ENCODE measurements at regions not wholly inside any gene's neighbourhood (a gene's known extent, or its start where the extent isn't known, plus 50 kb on each side); places are given as distances from the start of the nearest gene placed in this dataset.

- Histone ChIP-seq H3K9ac (ENCODE audit: insufficient read depth, low read length) (no peak overlapping the region), H3K4me1 (ENCODE audit: control insufficient read depth, extremely low read depth, insufficient read depth, low read length) (no peaks in the 10 kb centered on the region), H3K4me2 (ENCODE audit: extremely low read depth, insufficient read depth, low read length) (no peak overlapping the region), H2AFZ (ENCODE audit: low read length) (no peak overlapping the region), H3K27me3 (ENCODE audit: control insufficient read depth, insufficient read depth, low read length) (no peaks in the 10 kb centered on the region), H3K27ac (ENCODE audit: insufficient read depth, low read length) (no peak overlapping the region), H3K36me3 (ENCODE audit: control insufficient read depth, insufficient read depth, low read length) (no peaks in the 10 kb centered on the region), H4K20me1 (ENCODE audit: control insufficient read depth, extremely low read depth, insufficient read depth, low read length) (no peaks in the 10 kb centered on the region), H3K9me3 (ENCODE audit: control insufficient read depth, insufficient read depth, low read depth, low read length) (no peaks in the 10 kb centered on the region), H3K4me3 (replicated peaks in 1 of 4; ENCODE audit: control extremely low read depth in 1 of 4, insufficient read depth in 1 of 4, low read depth in 3 of 4, low read length in 4 of 4) (no peak overlapping the region), H3K79me2 (ENCODE audit: control insufficient read depth, insufficient read depth, low read length) (no peaks in the 10 kb centered on the region)
- DNase-seq (ENCODE audit: low read depth in 2 of 2) = no peak
- TF ChIP-seq EZH2 (IDR thresholded peaks at IDR 0.05; ENCODE audit: low read length, missing control alignments) (no peak), CTCF (conservative IDR thresholded peaks at IDR 0.05 in 1 of 2, IDR thresholded peaks at IDR 0.05 in 1 of 2; ENCODE audit: low read depth in 1 of 2, low read length in 2 of 2) (no peak)
Measured at GRCh38 chr20:52434453-52434852, 242.9 kb upstream of the ZFP64 start.

DNA sequence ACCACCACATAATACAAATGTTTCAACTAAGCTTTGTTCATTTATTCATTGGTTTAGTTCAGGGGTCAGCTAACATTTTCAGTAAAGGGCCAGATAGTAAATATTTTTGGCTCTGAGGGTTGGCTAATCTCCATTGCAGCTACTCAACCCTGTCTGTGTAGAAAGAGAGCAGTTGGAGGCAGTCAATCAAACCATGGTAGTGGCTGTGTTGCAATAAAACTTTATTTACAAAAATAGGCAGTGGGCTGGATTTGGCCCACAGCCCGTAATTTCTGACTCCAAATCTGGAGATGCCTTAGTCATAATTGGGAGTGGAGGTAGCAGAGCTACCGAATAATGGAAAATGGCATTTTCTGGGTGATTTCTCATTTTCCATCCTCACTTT is 242.5 kb upstream of the ZFP64 start:
- no peak overlapping the region for H3K27ac ChIP-seq (ENCODE audit: insufficient read depth, low read length)

GRCh38 chr20:52433326-52434040 is 241.9 kb upstream of the ZFP64 start:
- TF ChIP-seq EZH2 (IDR thresholded peaks at IDR 0.05; ENCODE audit: low read length, missing control alignments) = no peak
- TF ChIP-seq CTCF (conservative IDR thresholded peaks at IDR 0.05 in 1 of 2, IDR thresholded peaks at IDR 0.05 in 1 of 2; ENCODE audit: low read depth in 1 of 2, low read length in 2 of 2) = no peak
- Histone ChIP-seq H2AFZ (ENCODE audit: low read length) (no peak overlapping the region), H3K36me3 (ENCODE audit: control insufficient read depth, insufficient read depth, low read length) (no peaks in the 10 kb centered on the region), H3K4me2 (ENCODE audit: extremely low read depth, insufficient read depth, low read length) (no peak overlapping the region), H3K4me1 (ENCODE audit: control insufficient read depth, extremely low read depth, insufficient read depth, low read length) (no peaks in the 10 kb centered on the region), H4K20me1 (ENCODE audit: control insufficient read depth, extremely low read depth, insufficient read depth, low read length) (no peaks in the 10 kb centered on the region), H3K27me3 (ENCODE audit: control insufficient read depth, insufficient read depth, low read length) (no peaks in the 10 kb centered on the region), H3K27ac (ENCODE audit: insufficient read depth, low read length) (no peak overlapping the region), H3K79me2 (ENCODE audit: control insufficient read depth, insufficient read depth, low read length) (no peaks in the 10 kb centered on the region), H3K9ac (ENCODE audit: insufficient read depth, low read length) (no peak overlapping the region), H3K9me3 (ENCODE audit: control insufficient read depth, insufficient read depth, low read depth, low read length) (no peaks in the 10 kb centered on the region), H3K4me3 (replicated peaks in 1 of 4; ENCODE audit: control extremely low read depth in 1 of 4, insufficient read depth in 1 of 4, low read depth in 3 of 4, low read length in 4 of 4) (no peak overlapping the region)
- DNase-seq (ENCODE audit: low read depth in 2 of 2) = no peak

More for the DNA sequence above, 242.5 kb upstream of the ZFP64 start:
- Histone ChIP-seq H3K4me3 (replicated peaks in 1 of 4; ENCODE audit: control extremely low read depth in 1 of 4, insufficient read depth in 1 of 4, low read depth in 3 of 4, low read length in 4 of 4) (no peak overlapping the region), H2AFZ (ENCODE audit: low read length) (no peak overlapping the region), H3K79me2 (ENCODE audit: control insufficient read depth, insufficient read depth, low read length) (no peaks in the 10 kb centered on the region), H3K4me2 (ENCODE audit: extremely low read depth, insufficient read depth, low read length) (no peak overlapping the region), H3K9me3 (ENCODE audit: control insufficient read depth, insufficient read depth, low read depth, low read length) (no peaks in the 10 kb centered on the region), H3K36me3 (ENCODE audit: control insufficient read depth, insufficient read depth, low read length) (no peaks in the 10 kb centered on the region), H3K9ac (ENCODE audit: insufficient read depth, low read length) (no peak overlapping the region), H3K27me3 (ENCODE audit: control insufficient read depth, insufficient read depth, low read length) (no peaks in the 10 kb centered on the region), H3K4me1 (ENCODE audit: control insufficient read depth, extremely low read depth, insufficient read depth, low read length) (no peaks in the 10 kb centered on the region), H4K20me1 (ENCODE audit: control insufficient read depth, extremely low read depth, insufficient read depth, low read length) (no peaks in the 10 kb centered on the region)
- no peak for TF ChIP-seq EZH2 (IDR thresholded peaks at IDR 0.05; ENCODE audit: low read length, missing control alignments)
- no peak for TF ChIP-seq CTCF (conservative IDR thresholded peaks at IDR 0.05 in 1 of 2, IDR thresholded peaks at IDR 0.05 in 1 of 2; ENCODE audit: low read depth in 1 of 2, low read length in 2 of 2)
- DNase-seq (ENCODE audit: low read depth in 2 of 2) = peak in 1 of 2 donors; percentile 59
